ENCODE measurements at regions not wholly inside any gene's neighbourhood (a gene's known extent, or its start where the extent isn't known, plus 50 kb on each side); places are given as distances from the start of the nearest gene placed in this dataset.

DNA sequence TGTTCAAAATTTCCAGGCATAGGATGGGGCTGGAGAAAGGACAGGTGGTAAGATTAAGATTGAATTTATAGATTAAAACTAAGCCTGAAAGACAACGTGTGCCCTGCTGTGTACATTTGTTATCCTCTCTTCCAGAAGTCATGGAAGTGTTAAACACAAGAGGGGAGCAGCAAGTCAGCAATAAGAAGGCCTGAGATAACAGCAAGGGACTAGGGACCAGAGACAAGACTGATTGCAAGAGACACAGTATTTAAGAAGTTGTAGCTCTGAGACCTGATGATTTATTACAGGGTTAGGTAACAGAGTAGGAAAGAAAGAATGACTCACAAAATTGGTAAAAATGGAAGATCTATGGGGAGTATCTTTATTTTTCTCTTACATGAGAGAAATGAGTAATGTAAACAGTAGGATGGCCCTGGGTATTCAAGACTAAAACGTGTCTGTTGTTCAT is 55.7 kb upstream of the COL1A2 start:
- Histone ChIP-seq H3K4me1 (no peaks in the 10 kb centered on the region), H3K36me3 (no peaks in the 10 kb centered on the region), H3K4me3 (no peak overlapping the region), H3K27ac (no peak overlapping the region), H3K9me3 (no peaks in the 10 kb centered on the region), H3K27me3 (no peaks in the 10 kb centered on the region)
- TF ChIP-seq EP300 (IDR thresholded peaks at IDR 0.05) = no peak
- TF ChIP-seq POLR2A (IDR thresholded peaks at IDR 0.05) = no peak
- TF ChIP-seq CTCF (IDR thresholded peaks at IDR 0.05) = no peak
- DNase-seq (ENCODE audit: low spot score in 2 of 2) = no peak
- WGBS, 2 donors = 62 to 66% methylated on average over 2 of the region's 2 CpGs

DNA sequence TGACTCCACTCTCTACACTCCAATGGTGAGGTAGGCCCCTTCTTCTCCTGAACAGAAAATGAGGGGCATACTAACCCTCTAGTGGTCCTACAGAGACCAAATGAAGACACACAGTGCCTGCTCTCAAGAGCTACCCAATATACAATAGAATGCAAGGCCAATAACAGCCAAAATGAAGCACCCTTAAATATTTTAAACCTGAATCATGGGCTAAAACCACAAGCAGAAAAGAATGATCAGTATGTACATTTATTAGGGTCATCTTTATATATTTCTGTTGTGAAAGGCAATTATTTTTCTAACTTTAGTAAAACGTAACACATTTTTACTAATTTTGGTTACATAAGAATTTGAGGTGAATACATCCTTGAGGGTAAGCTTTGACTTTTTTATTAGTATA is 49.9 kb upstream of the COL1A2 start:
- no peaks in the 10 kb centered on the region for H3K27me3 ChIP-seq
- 88 to 96% methylated on average over 1 of the region's 1 CpG for WGBS, 2 donors
- no peaks in the 10 kb centered on the region for H3K36me3 ChIP-seq
- TF ChIP-seq POLR2A (IDR thresholded peaks at IDR 0.05) (no peak), CTCF (IDR thresholded peaks at IDR 0.05) (no peak), EP300 (IDR thresholded peaks at IDR 0.05) (no peak)
- H3K27ac ChIP-seq = no peak overlapping the region
- H3K9me3 ChIP-seq = no peaks in the 10 kb centered on the region
- no peak for DNase-seq (ENCODE audit: low spot score in 2 of 2)
- H3K4me3 ChIP-seq = no peak overlapping the region
- peaks cover 0 to 36% (median 12%) of the 10 kb centered on the region in 4 donors for H3K4me1 ChIP-seq

Measured in tibial nerve (tissue), 4 donors.